HCT116 (cell line): ENCODE measurements at regions not wholly inside any gene's neighbourhood (a gene's known extent, or its start where the extent isn't known, plus 50 kb on each side); places are given as distances from the start of the nearest gene placed in this dataset.

ENCODE experiments used
- ATAC-seq: fragments of 200-7000 bp; cut with Tn5 transposase; 2 replicates; pipeline ENCODE4 v1.9.1; 2020; ENCODE audit warnings: mild to moderate bottlenecking, moderate library complexity
- BruUV-seq: library from RNA; stranded (reverse); fragments of 400-500 nt; replicated peaks from 2 replicates; lab custom pipeline; 2021; lab: Mats Ljungman, UMichigan
- CTCF ChIA-PET: fragments of 300-600 bp; sonication (Branson Sonifier 250); formaldehyde crosslinking; loops from one replicate; lab custom pipeline; 2021; ENCODE audit warnings: antibody characterized with exemption; lab: Charles Lee
- POLR2A ChIA-PET: fragments of 300-600, 350-600 bp; sonication (Branson Sonifier 250); formaldehyde crosslinking; loops from one replicate; lab custom pipeline; 2021; ENCODE audit warnings: antibody characterized with exemption; lab: Charles Lee
- RAD21 ChIA-PET, 2 experiments: fragments of 300-600 bp; sonication (Branson Sonifier 250); formaldehyde crosslinking; loops; one replicate each; lab custom pipeline; 2023; ENCODE audit warnings: low total read pairs in 2 of 2; ENCODE audit not compliant: uncharacterized antibody in 2 of 2, unreplicated experiment in 2 of 2, low non-redundant PET in 1 of 2; lab: Charles Lee
- DNase-seq: peaks from one replicate; pipeline ENCODE4 v3.0.0-alpha.2; 2010; ENCODE audit warnings: low read depth, low spot score
- H2AFZ ChIP-seq: fragments of 200-600 bp; shearing (Covaris generic), sonication (generic); 2 replicates; pipeline ENCODE4 v1.6.1; 2017; ENCODE audit warnings: low read depth, mixed run types, mixed read lengths, antibody characterized with exemption, low read length; ENCODE audit not compliant: poor library complexity, severe bottlenecking
- H3K27ac ChIP-seq: 2 replicates; pipeline ENCODE4 v1.5.1; 2012; ENCODE audit warnings: low read depth, low read length
- H3K27me3 ChIP-seq: fragments of 200-600 bp; sonication (generic); 2 replicates; pipeline ENCODE4 v1.6.1; 2016; ENCODE audit warnings: mixed run types, low read length, mixed read lengths; ENCODE audit not compliant: insufficient read depth
- H3K36me3 ChIP-seq, 2 experiments: fragments of 200-500 bp in 1 of 2; fragments of 200-600 bp in 1 of 2; sonication (Bioruptor generic) in 1 of 2; sonication (generic) in 1 of 2; 2 replicates each; pipeline versions ENCODE4 v1.5.1 to v1.6.1; 2014 to 2016; ENCODE audit warnings: low read length in 2 of 2, inconsistent platforms in 1 of 2, mixed read lengths in 1 of 2, mixed run types in 1 of 2; ENCODE audit not compliant: insufficient read depth in 2 of 2, control insufficient read depth in 1 of 2
- H3K4me1 ChIP-seq, 2 experiments: fragments of 200-600 bp in 1 of 2; sonication (generic) in 1 of 2; 2 replicates each; pipeline versions ENCODE4 v1.5.1 to v1.6.1; 2012 to 2017; ENCODE audit warnings: low read length in 2 of 2, inconsistent platforms in 1 of 2, mild to moderate bottlenecking in 1 of 2, mixed read lengths in 1 of 2, mixed run types in 1 of 2, moderate library complexity in 1 of 2; ENCODE audit not compliant: insufficient read depth in 2 of 2, control insufficient read depth in 1 of 2
- H3K4me2 ChIP-seq: fragments of 200-600 bp; sonication (generic); 2 replicates; pipeline ENCODE4 v1.6.1; 2017; ENCODE audit warnings: mixed run types, low read length, mixed read lengths
- H3K4me3 ChIP-seq, 2 experiments: fragments of 200-600 bp in 1 of 2; sonication (generic) in 1 of 2; replicated peaks in 1 of 2; 2 replicates each; pipeline ENCODE4 v1.5.1; 2011 to 2016; ENCODE audit warnings: low read length in 2 of 2, control low read depth in 1 of 2, low read depth in 1 of 2, mild to moderate bottlenecking in 1 of 2, mixed read lengths in 1 of 2, mixed run types in 1 of 2
- H3K79me2 ChIP-seq: fragments of 200-600 bp; sonication (generic); 2 replicates; pipeline ENCODE4 v1.6.1; 2017; ENCODE audit warnings: mild to moderate bottlenecking, mixed run types, low read length, moderate library complexity, mixed read lengths; ENCODE audit not compliant: insufficient read depth
- H3K9ac ChIP-seq: fragments of 200-600 bp; sonication (generic); 2 replicates; pipeline ENCODE4 v1.6.1; 2016; ENCODE audit warnings: low read length, mixed read lengths
- H3K9me2 ChIP-seq: fragments of 200-600 bp; sonication (generic), shearing (Covaris generic); 2 replicates; pipeline ENCODE4 v1.6.1; 2017; ENCODE audit warnings: mixed run types, mild to moderate bottlenecking, moderate library complexity; ENCODE audit not compliant: insufficient read depth
- H3K9me3 ChIP-seq, 2 experiments: fragments of 200-500 bp in 1 of 2; fragments of 200-600 bp in 1 of 2; sonication (Bioruptor generic) in 1 of 2; sonication (generic) in 1 of 2; 2 replicates each; pipeline ENCODE4 v1.6.1; 2014 to 2017; ENCODE audit warnings: low read length in 2 of 2, mixed read lengths in 2 of 2, inconsistent platforms in 1 of 2, low read depth in 1 of 2, mild to moderate bottlenecking in 1 of 2, mixed run types in 1 of 2, moderate library complexity in 1 of 2; ENCODE audit not compliant: control insufficient read depth in 1 of 2, insufficient read depth in 1 of 2
- H4K20me1 ChIP-seq: fragments of 200-600 bp; sonication (generic), shearing (Covaris generic); 2 replicates; pipeline ENCODE4 v1.6.1; 2017; ENCODE audit warnings: mixed run types, mild to moderate bottlenecking, moderate library complexity; ENCODE audit not compliant: insufficient read depth
- CBX3 ChIP-seq: IDR thresholded peaks from 2 replicates; pipeline ENCODE4 v1.6.1; 2012; ENCODE audit warnings: low read depth
- CEBPB ChIP-seq: IDR thresholded peaks from 2 replicates; pipeline ENCODE4 v1.6.1; 2012; ENCODE audit warnings: low read depth
- EGR1 ChIP-seq: IDR thresholded peaks from 2 replicates; pipeline ENCODE4 v1.6.1; 2012; ENCODE audit warnings: low read depth
- ELF1 ChIP-seq: IDR thresholded peaks from 2 replicates; pipeline ENCODE4 v1.6.1; 2012; ENCODE audit warnings: low read depth, borderline replicate concordance
- EZH2 ChIP-seq: fragments of 200-600 bp; sonication (generic); IDR thresholded peaks from 2 replicates; pipeline ENCODE4 v1.6.1; 2017; ENCODE audit warnings: antibody characterized with exemption, mixed run types
- FOSL1 ChIP-seq: IDR thresholded peaks from 2 replicates; pipeline ENCODE4 v1.6.1; 2012; ENCODE audit warnings: low read depth
- JUND ChIP-seq: IDR thresholded peaks from 2 replicates; pipeline ENCODE4 v1.6.1; 2012
- POLR2A ChIP-seq: IDR thresholded peaks from 2 replicates; pipeline ENCODE4 v1.7.0; 2011; ENCODE audit warnings: borderline replicate concordance; ENCODE audit not compliant: insufficient read depth, insufficient read length; ENCODE audit errors: extremely low read depth
- POLR2AphosphoS5 ChIP-seq: IDR thresholded peaks from 2 replicates; pipeline ENCODE4 v1.6.1; 2011; ENCODE audit warnings: mild to moderate bottlenecking, low read depth, low read length, moderate library complexity
- RAD21 ChIP-seq: IDR thresholded peaks from 2 replicates; pipeline ENCODE4 v1.6.1; 2012; ENCODE audit warnings: low read depth, mild to moderate bottlenecking
- SIN3A ChIP-seq: IDR thresholded peaks from 2 replicates; pipeline ENCODE4 v1.6.1; 2012; ENCODE audit warnings: low read depth
- SP1 ChIP-seq: IDR thresholded peaks from 2 replicates; pipeline ENCODE4 v1.6.1; 2012; ENCODE audit warnings: low read depth
- YY1 ChIP-seq: IDR thresholded peaks from 2 replicates; pipeline ENCODE4 v1.6.1; 2011; ENCODE audit warnings: low read length, low read depth, moderate library complexity, mild to moderate bottlenecking; ENCODE audit not compliant: insufficient replicate concordance; ENCODE audit errors: extremely low read depth
- ZFX ChIP-seq: fragments of 450-650 bp; IDR thresholded peaks from 2 replicates; pipeline ENCODE4 v1.6.1; 2017
- ZNF274 ChIP-seq: fragments of 200-500 bp; sonication (Bioruptor generic); IDR thresholded peaks from 2 replicates; pipeline ENCODE4 v1.6.1; 2014; ENCODE audit warnings: mild to moderate bottlenecking, low read depth, low read length, inconsistent platforms
- intact Hi-C: fragments of 100-400 bp; cut with micrococcal nuclease; formaldehyde crosslinking; loops from 2 replicates; pipeline ENCODE4 v1.10.0; 2022
- TF ChIP-seq, protein P1 (sequence below): IDR thresholded peaks from 2 replicates; pipeline ENCODE4 v1.6.1; 2012
- TF ChIP-seq, protein P2 (sequence below), 3 experiments: fragments of 200-600 bp in 1 of 3; sonication (generic) in 1 of 3; IDR thresholded peaks in 2 of 3; conservative IDR thresholded peaks in 1 of 3; 2 replicates each; pipeline ENCODE4 v1.5.1; 2012 to 2017; ENCODE audit warnings: low read depth in 2 of 3, low read length in 2 of 3, antibody characterized with exemption in 1 of 3, borderline replicate concordance in 1 of 3, control low read depth in 1 of 3, mild to moderate bottlenecking in 1 of 3, mixed read lengths in 1 of 3, mixed run types in 1 of 3, moderate library complexity in 1 of 3; ENCODE audit not compliant: insufficient read depth in 1 of 3
- TF ChIP-seq, protein P3 (sequence below): IDR thresholded peaks from 2 replicates; pipeline ENCODE4 v1.6.1; 2011; ENCODE audit warnings: mild to moderate bottlenecking, low read length, moderate library complexity; ENCODE audit not compliant: insufficient replicate concordance; ENCODE audit errors: extremely low read depth
- TF ChIP-seq, protein P4 (sequence below): IDR thresholded peaks from 2 replicates; pipeline ENCODE4 v1.6.1; 2012
- TF ChIP-seq, protein P5 (sequence below): IDR thresholded peaks from 2 replicates; pipeline ENCODE4 v1.6.1; 2012; ENCODE audit warnings: low read depth

DNA sequence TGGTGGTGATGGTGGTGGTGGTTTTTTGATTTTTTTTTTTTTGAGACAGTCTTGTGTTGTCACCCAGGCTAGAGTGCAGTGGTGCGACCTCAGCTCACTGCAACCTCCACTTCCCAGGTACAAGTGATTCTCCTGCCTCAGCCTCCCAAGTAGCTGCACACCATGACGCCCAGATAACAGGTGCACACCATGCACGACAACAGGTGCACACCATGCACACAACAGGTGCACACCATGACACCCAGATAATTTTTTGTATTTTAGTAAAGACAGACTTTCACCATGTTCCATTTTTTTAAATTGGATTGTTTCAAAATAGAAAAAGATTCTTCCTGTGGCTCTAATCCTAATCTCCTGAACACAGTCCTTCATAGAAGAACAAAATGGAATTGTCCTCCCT, 257.9 kb downstream of the ALDH8A1 start:
- BruUV-seq, result no TSS peak
- POLR2A ChIA-PET, result no interaction called here
- RAD21 ChIA-PET, result no interaction called here

More for the DNA sequence above, 257.9 kb downstream of the ALDH8A1 start:
- Histone ChIP-seq H3K9ac (no peak overlapping the region), H3K4me2 (no peak overlapping the region), H3K4me1 (no peaks in the 10 kb centered on the region), H3K9me2 (no peaks in the 10 kb centered on the region), H3K27me3 (no peaks in the 10 kb centered on the region; the same call in 1 of the 2 replicates), H2AFZ (no peak overlapping the region), H4K20me1 (no peaks in the 10 kb centered on the region), H3K27ac (no peak overlapping the region), H3K36me3 (no peaks in the 10 kb centered on the region), H3K4me3 (no peak overlapping the region), H3K9me3 (no peaks in the 10 kb centered on the region), H3K79me2 (no peaks in the 10 kb centered on the region)
- CTCF ChIA-PET, result no interaction called here
- intact Hi-C loops, result no loop called here
- DNase-seq (no peak), ATAC-seq (no peak)
- TF ChIP-seq SIN3A (no peak), CBX3 (no peak), JUND (no peak), POLR2AphosphoS5 (no peak), ELF1 (no peak), EGR1 (no peak), CEBPB (no peak), FOSL1 (no peak), SP1 (no peak), POLR2A (no peak), EZH2 (no peak), ZNF274 (no peak), RAD21 (no peak), YY1 (no peak), ZFX (no peak)
- TF ChIP-seq, protein P1, sequence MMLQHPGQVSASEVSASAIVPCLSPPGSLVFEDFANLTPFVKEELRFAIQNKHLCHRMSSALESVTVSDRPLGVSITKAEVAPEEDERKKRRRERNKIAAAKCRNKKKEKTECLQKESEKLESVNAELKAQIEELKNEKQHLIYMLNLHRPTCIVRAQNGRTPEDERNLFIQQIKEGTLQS, result no peak
- TF ChIP-seq, protein P2, sequence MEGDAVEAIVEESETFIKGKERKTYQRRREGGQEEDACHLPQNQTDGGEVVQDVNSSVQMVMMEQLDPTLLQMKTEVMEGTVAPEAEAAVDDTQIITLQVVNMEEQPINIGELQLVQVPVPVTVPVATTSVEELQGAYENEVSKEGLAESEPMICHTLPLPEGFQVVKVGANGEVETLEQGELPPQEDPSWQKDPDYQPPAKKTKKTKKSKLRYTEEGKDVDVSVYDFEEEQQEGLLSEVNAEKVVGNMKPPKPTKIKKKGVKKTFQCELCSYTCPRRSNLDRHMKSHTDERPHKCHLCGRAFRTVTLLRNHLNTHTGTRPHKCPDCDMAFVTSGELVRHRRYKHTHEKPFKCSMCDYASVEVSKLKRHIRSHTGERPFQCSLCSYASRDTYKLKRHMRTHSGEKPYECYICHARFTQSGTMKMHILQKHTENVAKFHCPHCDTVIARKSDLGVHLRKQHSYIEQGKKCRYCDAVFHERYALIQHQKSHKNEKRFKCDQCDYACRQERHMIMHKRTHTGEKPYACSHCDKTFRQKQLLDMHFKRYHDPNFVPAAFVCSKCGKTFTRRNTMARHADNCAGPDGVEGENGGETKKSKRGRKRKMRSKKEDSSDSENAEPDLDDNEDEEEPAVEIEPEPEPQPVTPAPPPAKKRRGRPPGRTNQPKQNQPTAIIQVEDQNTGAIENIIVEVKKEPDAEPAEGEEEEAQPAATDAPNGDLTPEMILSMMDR (IDR thresholded peaks at IDR 0.05 in 2 of 3, conservative IDR thresholded peaks at IDR 0.05 in 1 of 3; ENCODE audit: borderline replicate concordance in 1 of 3, insufficient read depth in 1 of 3, low read depth in 2 of 3, low read length in 2 of 3), result no peak
- TF ChIP-seq, protein P3, sequence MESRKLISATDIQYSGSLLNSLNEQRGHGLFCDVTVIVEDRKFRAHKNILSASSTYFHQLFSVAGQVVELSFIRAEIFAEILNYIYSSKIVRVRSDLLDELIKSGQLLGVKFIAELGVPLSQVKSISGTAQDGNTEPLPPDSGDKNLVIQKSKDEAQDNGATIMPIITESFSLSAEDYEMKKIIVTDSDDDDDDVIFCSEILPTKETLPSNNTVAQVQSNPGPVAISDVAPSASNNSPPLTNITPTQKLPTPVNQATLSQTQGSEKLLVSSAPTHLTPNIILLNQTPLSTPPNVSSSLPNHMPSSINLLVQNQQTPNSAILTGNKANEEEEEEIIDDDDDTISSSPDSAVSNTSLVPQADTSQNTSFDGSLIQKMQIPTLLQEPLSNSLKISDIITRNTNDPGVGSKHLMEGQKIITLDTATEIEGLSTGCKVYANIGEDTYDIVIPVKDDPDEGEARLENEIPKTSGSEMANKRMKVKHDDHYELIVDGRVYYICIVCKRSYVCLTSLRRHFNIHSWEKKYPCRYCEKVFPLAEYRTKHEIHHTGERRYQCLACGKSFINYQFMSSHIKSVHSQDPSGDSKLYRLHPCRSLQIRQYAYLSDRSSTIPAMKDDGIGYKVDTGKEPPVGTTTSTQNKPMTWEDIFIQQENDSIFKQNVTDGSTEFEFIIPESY, result no peak
- TF ChIP-seq, protein P4, sequence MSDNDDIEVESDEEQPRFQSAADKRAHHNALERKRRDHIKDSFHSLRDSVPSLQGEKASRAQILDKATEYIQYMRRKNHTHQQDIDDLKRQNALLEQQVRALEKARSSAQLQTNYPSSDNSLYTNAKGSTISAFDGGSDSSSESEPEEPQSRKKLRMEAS, result no peak
- TF ChIP-seq, protein P5, sequence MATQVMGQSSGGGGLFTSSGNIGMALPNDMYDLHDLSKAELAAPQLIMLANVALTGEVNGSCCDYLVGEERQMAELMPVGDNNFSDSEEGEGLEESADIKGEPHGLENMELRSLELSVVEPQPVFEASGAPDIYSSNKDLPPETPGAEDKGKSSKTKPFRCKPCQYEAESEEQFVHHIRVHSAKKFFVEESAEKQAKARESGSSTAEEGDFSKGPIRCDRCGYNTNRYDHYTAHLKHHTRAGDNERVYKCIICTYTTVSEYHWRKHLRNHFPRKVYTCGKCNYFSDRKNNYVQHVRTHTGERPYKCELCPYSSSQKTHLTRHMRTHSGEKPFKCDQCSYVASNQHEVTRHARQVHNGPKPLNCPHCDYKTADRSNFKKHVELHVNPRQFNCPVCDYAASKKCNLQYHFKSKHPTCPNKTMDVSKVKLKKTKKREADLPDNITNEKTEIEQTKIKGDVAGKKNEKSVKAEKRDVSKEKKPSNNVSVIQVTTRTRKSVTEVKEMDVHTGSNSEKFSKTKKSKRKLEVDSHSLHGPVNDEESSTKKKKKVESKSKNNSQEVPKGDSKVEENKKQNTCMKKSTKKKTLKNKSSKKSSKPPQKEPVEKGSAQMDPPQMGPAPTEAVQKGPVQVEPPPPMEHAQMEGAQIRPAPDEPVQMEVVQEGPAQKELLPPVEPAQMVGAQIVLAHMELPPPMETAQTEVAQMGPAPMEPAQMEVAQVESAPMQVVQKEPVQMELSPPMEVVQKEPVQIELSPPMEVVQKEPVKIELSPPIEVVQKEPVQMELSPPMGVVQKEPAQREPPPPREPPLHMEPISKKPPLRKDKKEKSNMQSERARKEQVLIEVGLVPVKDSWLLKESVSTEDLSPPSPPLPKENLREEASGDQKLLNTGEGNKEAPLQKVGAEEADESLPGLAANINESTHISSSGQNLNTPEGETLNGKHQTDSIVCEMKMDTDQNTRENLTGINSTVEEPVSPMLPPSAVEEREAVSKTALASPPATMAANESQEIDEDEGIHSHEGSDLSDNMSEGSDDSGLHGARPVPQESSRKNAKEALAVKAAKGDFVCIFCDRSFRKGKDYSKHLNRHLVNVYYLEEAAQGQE, result no peak
